ENCODE measurements at regions not wholly inside any gene's neighbourhood (a gene's known extent, or its start where the extent isn't known, plus 50 kb on each side); places are given as distances from the start of the nearest gene placed in this dataset.

DNA sequence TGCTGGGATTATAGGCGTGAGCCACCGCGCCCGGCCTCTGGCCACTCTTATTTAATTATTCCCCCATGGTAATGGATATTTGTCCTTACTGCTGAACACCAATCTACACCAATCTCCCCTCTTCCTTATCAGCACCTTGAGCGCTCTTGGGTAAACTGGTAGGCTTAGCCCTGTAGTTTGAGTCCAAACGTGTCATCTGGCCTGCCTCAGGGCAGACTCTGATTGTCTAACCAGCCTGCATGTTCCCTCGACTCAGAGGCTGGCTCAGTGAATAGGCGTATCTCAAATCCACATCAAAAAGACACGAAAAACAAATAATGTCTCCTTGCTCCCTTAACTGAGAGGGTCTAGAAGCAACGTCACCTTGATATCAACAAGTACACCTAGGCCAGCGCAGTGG lies 260.9 kb downstream of the TFAP2C start:
- no peak overlapping the region for H3K4me3 ChIP-seq (ENCODE audit: low read length)
- H3K9me2 ChIP-seq (ENCODE audit: insufficient read depth, low read length), result no peaks in the 10 kb centered on the region
- no peak overlapping the region for H2AFZ ChIP-seq (ENCODE audit: low read depth, low read length)
- H3K9me3 ChIP-seq (ENCODE audit: low read length), result no peaks in the 10 kb centered on the region
- H3K27ac ChIP-seq (ENCODE audit: low read length), result no peak overlapping the region
- no peaks in the 10 kb centered on the region for H3K79me2 ChIP-seq (replicated peaks; ENCODE audit: insufficient read depth, low read length)
- no peak overlapping the region for H3K4me2 ChIP-seq (ENCODE audit: low read length)
- no peaks in the 10 kb centered on the region for H3F3A ChIP-seq (ENCODE audit: insufficient read depth, low read length, poor library complexity, severe bottlenecking)
- H3K27me3 ChIP-seq (ENCODE audit: insufficient read depth, low read depth, low read length), result no peaks in the 10 kb centered on the region
- H3K36me3 ChIP-seq (ENCODE audit: insufficient read depth, low read length), result no peaks in the 10 kb centered on the region
- H3K9ac ChIP-seq (ENCODE audit: low read length), result no peak overlapping the region
- H4K20me1 ChIP-seq (ENCODE audit: insufficient read depth), result no peaks in the 10 kb centered on the region
- TF ChIP-seq MXI1 (conservative IDR thresholded peaks at IDR 0.05; ENCODE audit: poor library complexity, severe bottlenecking) (no peak), RAD21 (conservative IDR thresholded peaks at IDR 0.05) (no peak), SMC3 (conservative IDR thresholded peaks at IDR 0.05; ENCODE audit: poor library complexity) (no peak), TAF1 (IDR thresholded peaks at IDR 0.05; ENCODE audit: low read depth) (no peak), EZH2 (IDR thresholded peaks at IDR 0.05; ENCODE audit: borderline replicate concordance, insufficient read depth, low read length, poor library complexity, severe bottlenecking) (no peak), EP300 (conservative IDR thresholded peaks at IDR 0.05; ENCODE audit: poor library complexity, severe bottlenecking) (no peak), POLR2AphosphoS5 (IDR thresholded peaks at IDR 0.05) (no peak)
- TF ChIP-seq, protein P1, sequence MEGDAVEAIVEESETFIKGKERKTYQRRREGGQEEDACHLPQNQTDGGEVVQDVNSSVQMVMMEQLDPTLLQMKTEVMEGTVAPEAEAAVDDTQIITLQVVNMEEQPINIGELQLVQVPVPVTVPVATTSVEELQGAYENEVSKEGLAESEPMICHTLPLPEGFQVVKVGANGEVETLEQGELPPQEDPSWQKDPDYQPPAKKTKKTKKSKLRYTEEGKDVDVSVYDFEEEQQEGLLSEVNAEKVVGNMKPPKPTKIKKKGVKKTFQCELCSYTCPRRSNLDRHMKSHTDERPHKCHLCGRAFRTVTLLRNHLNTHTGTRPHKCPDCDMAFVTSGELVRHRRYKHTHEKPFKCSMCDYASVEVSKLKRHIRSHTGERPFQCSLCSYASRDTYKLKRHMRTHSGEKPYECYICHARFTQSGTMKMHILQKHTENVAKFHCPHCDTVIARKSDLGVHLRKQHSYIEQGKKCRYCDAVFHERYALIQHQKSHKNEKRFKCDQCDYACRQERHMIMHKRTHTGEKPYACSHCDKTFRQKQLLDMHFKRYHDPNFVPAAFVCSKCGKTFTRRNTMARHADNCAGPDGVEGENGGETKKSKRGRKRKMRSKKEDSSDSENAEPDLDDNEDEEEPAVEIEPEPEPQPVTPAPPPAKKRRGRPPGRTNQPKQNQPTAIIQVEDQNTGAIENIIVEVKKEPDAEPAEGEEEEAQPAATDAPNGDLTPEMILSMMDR (IDR thresholded peaks at IDR 0.05; ENCODE audit: poor library complexity, severe bottlenecking), result no peak
- TF ChIP-seq, protein P2, sequence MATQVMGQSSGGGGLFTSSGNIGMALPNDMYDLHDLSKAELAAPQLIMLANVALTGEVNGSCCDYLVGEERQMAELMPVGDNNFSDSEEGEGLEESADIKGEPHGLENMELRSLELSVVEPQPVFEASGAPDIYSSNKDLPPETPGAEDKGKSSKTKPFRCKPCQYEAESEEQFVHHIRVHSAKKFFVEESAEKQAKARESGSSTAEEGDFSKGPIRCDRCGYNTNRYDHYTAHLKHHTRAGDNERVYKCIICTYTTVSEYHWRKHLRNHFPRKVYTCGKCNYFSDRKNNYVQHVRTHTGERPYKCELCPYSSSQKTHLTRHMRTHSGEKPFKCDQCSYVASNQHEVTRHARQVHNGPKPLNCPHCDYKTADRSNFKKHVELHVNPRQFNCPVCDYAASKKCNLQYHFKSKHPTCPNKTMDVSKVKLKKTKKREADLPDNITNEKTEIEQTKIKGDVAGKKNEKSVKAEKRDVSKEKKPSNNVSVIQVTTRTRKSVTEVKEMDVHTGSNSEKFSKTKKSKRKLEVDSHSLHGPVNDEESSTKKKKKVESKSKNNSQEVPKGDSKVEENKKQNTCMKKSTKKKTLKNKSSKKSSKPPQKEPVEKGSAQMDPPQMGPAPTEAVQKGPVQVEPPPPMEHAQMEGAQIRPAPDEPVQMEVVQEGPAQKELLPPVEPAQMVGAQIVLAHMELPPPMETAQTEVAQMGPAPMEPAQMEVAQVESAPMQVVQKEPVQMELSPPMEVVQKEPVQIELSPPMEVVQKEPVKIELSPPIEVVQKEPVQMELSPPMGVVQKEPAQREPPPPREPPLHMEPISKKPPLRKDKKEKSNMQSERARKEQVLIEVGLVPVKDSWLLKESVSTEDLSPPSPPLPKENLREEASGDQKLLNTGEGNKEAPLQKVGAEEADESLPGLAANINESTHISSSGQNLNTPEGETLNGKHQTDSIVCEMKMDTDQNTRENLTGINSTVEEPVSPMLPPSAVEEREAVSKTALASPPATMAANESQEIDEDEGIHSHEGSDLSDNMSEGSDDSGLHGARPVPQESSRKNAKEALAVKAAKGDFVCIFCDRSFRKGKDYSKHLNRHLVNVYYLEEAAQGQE (IDR thresholded peaks at IDR 0.05; ENCODE audit: borderline replicate concordance), result no peak

DNA sequence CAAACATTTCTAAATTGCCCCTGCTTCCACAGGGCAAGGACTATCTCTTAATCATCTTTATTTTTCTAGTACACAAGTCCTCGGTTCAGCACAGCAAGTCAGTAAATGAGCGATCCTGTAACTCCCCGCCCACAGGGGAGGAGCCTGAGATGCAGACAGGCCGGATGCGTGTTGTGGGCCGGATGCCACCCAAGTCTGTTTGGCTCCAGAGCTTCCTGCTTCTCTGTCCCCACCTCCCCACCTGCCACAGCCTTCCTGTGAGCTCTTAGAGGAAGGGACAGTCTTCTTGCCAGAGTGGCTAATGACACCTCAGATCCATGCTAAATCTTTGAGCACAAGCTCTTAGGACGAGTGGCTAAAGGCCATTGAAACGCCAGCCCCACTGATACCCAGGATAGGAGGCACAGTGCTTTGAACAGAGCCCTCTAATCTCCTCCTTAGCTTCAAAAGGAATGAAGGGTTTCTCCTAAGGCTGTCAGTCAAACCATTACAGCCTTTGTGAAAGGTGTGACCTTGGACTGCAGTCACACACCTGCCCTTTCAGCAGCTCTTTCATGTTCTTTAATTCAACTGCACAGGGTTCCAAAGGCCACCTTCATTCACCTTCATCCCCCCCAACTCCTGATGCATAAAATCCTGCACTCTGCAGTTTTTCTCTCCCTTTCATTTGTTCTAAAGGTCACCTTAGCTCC lies 264.3 kb downstream of the TFAP2C start:
- Histone ChIP-seq H3K9ac (ENCODE audit: low read length) (no peak overlapping the region), H3K27ac (ENCODE audit: low read length) (no peak overlapping the region), H3K4me3 (ENCODE audit: low read length) (no peak overlapping the region), H3K79me2 (replicated peaks; ENCODE audit: insufficient read depth, low read length) (no peaks in the 10 kb centered on the region), H3K27me3 (ENCODE audit: insufficient read depth, low read depth, low read length) (no peaks in the 10 kb centered on the region), H3K36me3 (ENCODE audit: insufficient read depth, low read length) (no peaks in the 10 kb centered on the region), H3K9me3 (ENCODE audit: low read length) (no peaks in the 10 kb centered on the region), H3F3A (ENCODE audit: insufficient read depth, low read length, poor library complexity, severe bottlenecking) (no peaks in the 10 kb centered on the region), H3K4me2 (ENCODE audit: low read length) (no peak overlapping the region), H2AFZ (ENCODE audit: low read depth, low read length) (no peak overlapping the region), H3K9me2 (ENCODE audit: insufficient read depth, low read length) (no peaks in the 10 kb centered on the region), H4K20me1 (ENCODE audit: insufficient read depth) (no peaks in the 10 kb centered on the region)
- TF ChIP-seq EZH2 (IDR thresholded peaks at IDR 0.05; ENCODE audit: borderline replicate concordance, insufficient read depth, low read length, poor library complexity, severe bottlenecking) (no peak), SMC3 (conservative IDR thresholded peaks at IDR 0.05; ENCODE audit: poor library complexity) (no peak), POLR2AphosphoS5 (IDR thresholded peaks at IDR 0.05) (no peak)
- TF ChIP-seq, protein P1 (IDR thresholded peaks at IDR 0.05; ENCODE audit: poor library complexity, severe bottlenecking), result no peak
